Heart right ventricle (tissue), 16 donors: ENCODE measurements at regions not wholly inside any gene's neighbourhood (a gene's known extent, or its start where the extent isn't known, plus 50 kb on each side); places are given as distances from the start of the nearest gene placed in this dataset.
A peak's percentile ranks its signal among the peaks of the same experiment; 100 is the strongest.

Experiments used
- ATAC-seq, 8 donors: fragments of 200-7000 bp; cut with Tn5 transposase; one replicate each; pipeline ENCODE4 v1.9.1; 2020; ENCODE audit warnings: mild to moderate bottlenecking in 8 of 8, moderate library complexity in 8 of 8, moderate number of reproducible peaks in 1 of 8
- DNase-seq, 2 donors: peaks; one replicate each; pipeline ENCODE4 v3.0.0-alpha.2; 2020
- H3K27ac ChIP-seq, 10 donors: fragments of 200-600 bp; sonication (generic) in 2 of 10; one replicate each; pipeline versions ENCODE4 v1.5.0 to v1.8.0; 2020 to 2022; ENCODE audit warnings: mild to moderate bottlenecking in 3 of 10
- H3K27me3 ChIP-seq, 7 donors: fragments of 200-600 bp; one replicate each; pipeline ENCODE4 v1.8.0; 2021 to 2022; ENCODE audit warnings: mild to moderate bottlenecking in 2 of 7
- H3K36me3 ChIP-seq, 9 donors: fragments of 200-600 bp; sonication (generic) in 1 of 9; one replicate each; pipeline versions ENCODE4 v1.5.0 to v1.8.0; 2020 to 2022; ENCODE audit warnings: mild to moderate bottlenecking in 2 of 9
- H3K4me1 ChIP-seq, 9 donors: fragments of 200-600 bp; sonication (generic) in 1 of 9; one replicate each; pipeline versions ENCODE4 v1.5.0 to v1.8.0; 2020 to 2022; ENCODE audit warnings: mild to moderate bottlenecking in 4 of 9
- H3K4me3 ChIP-seq, 10 donors: fragments of 200-600 bp; sonication (generic) in 2 of 10; one replicate each; pipeline versions ENCODE4 v1.5.0 to v1.8.0; 2020 to 2022; ENCODE audit warnings: mild to moderate bottlenecking in 7 of 10, moderate library complexity in 2 of 10
- H3K9me3 ChIP-seq, 11 donors: fragments of 200-600 bp in 10 of 11; sonication (generic) in 2 of 11; one replicate each; pipeline versions ENCODE4 v1.5.0 to v1.8.0; 2013 to 2022; ENCODE audit warnings: mild to moderate bottlenecking in 2 of 11, control low read depth in 1 of 11, moderate library complexity in 1 of 11
- CTCF ChIP-seq, 9 donors: fragments of 200-600 bp; sonication (generic) in 2 of 9; IDR thresholded peaks; one replicate each; pipeline versions ENCODE4 v1.5.0 to v1.8.0; 2021 to 2022; ENCODE audit warnings: antibody characterized with exemption in 9 of 9, mild to moderate bottlenecking in 5 of 9, moderate library complexity in 1 of 9
- WGBS, 2 donors: extraction: QIAGEN DNeasy Blood & Tissue Kit; methylation state at CpG; one replicate each; pipeline ENCODE4 v1.1.7; 2013; ENCODE audit warnings: inconsistent platforms in 1 of 2; 5-methylcytosine and 5-hydroxymethylcytosine counted together
- intact Hi-C, 10 donors: fragments of 100-400 bp; cut with DNase I; formaldehyde crosslinking; loops; one replicate each; pipeline versions ENCODE4 v1.11.1 to v1.14.2; 2022
- donor health status: Arrhythmogenic right ventricular cardiomyopathy.
- donor health status: ischemic (EF 13 %, LVEDD 7.1; RV severe dilation, severe dysfunction).
- donor health status: healthy with polysubstance abuse.
- donor health status: DM: no; HTN: yes; CAD: no.
- donor health status: DM: no; HTN: no; CAD: no.
- donor health status: ischemic (EF 25% LVEDD 6.9; RV normal size, moderate dysfunction).
- donor health status: ischemic (EF 25% LVEDD 5.7; RV mildly dilated, moderate dysfunction).
- donor health status: healthy.
- donor health status: DM: yes; HTN: yes; CAD: no.
- donor health status: Ischemic cardiomyopathy.
- donor health status: ischemic (EF 35%, LVEDD 5.7; RV mildly dilated, moderate dysfunction).
- donor health status: nonischemic (EF 11% LVEDD 7.7; RV severe dilation, severe dysfunction).
- donor health status: DM: yes; HTN: yes; CAD: no.
- donor health status: PGD.
- donor health status: ischemic (EF 29% LVEDD 5.4; RV normal size, mild dysfunction).
- donor health status: nonischemic (EF 23%, LVEDD 6.1; RV moderate dilation, normal function).

GRCh38 chr14:73764406-73765280 lies 50.5 kb upstream of the PNMA1 start:
- ATAC-seq (peak; percentile 18 to 78 (median 48)), DNase-seq (peak; percentile 69 to 80)
- WGBS, 2 donors: 28 to 32% methylated on average over 8 of the region's 8 CpGs
- H3K4me3 ChIP-seq: no peak overlapping the region
- H3K36me3 ChIP-seq: no peaks in the 10 kb centered on the region
- no peak for TF ChIP-seq CTCF (IDR thresholded peaks at IDR 0.05)
- H3K4me1 ChIP-seq: peaks cover 33 to 94% (median 90%) of the 10 kb centered on the region in 9 donors
- intact Hi-C loops: loop anchor here in 2 of 10 donors (5.0 kb wide), 1 partner anchor 37 kb away; no protein-coding TSS in a partner anchor
- no peaks in the 10 kb centered on the region for H3K9me3 ChIP-seq
- no peaks in the 10 kb centered on the region for H3K27me3 ChIP-seq
- peak overlapping the region; percentile 14 to 98 (median 77) for H3K27ac ChIP-seq
